HG03442 (cell line): ENCODE measurements at regions not wholly inside any gene's neighbourhood (a gene's known extent, or its start where the extent isn't known, plus 50 kb on each side); places are given as distances from the start of the nearest gene placed in this dataset.
"Not testable (repeated sequence)": the region's sequence is repeated elsewhere in the genome, so short reads cannot be mapped to it uniquely, and the experiment has no call there.

Experiments
- ATAC-seq: cut with Tn5 transposase; IDR thresholded peaks from one replicate; pipeline ENCODE4 v1.9.1; 2021; ENCODE audit warnings: mild to moderate bottlenecking, moderate library complexity; ENCODE audit not compliant: unreplicated experiment

DNA sequence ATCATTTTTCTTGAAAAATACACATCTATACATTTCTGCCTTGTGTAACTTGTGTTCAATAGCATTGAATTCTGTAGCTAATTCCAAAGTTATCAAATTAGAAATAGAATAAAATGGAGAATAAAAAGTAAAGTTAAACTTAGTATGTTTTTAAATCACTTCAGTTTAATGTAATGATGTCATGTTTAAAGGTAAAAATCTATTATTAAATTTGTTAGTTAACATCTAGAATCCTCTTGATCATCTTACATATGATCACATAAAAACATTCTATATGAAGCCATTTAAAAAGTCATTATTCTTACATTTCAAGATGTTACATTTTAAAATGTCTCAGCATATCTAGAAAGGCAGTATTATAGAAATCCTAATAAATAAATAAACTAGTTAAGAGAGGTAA lies 1163.2 kb downstream of the PLA2G4A start:
- ATAC-seq = no peak

DNA sequence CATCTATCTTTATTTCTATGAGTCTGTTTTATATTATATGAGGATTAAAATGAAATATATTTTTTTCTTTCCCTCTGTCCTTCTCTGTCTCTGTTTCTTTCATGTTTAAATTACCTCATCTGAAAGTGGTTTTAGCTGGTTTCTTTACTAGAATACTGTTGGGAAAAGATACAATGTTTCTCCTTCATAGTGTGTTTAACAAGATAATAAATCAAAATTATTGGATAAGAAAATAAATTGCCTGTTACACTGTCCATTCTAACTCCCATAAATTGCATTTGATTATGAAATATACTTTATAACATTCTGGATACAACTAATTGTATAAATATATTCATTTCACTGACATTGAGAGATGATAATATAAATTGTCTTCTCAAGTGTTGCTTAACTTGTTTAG lies 1168.0 kb downstream of the PLA2G4A start:
- ATAC-seq = no peak

DNA sequence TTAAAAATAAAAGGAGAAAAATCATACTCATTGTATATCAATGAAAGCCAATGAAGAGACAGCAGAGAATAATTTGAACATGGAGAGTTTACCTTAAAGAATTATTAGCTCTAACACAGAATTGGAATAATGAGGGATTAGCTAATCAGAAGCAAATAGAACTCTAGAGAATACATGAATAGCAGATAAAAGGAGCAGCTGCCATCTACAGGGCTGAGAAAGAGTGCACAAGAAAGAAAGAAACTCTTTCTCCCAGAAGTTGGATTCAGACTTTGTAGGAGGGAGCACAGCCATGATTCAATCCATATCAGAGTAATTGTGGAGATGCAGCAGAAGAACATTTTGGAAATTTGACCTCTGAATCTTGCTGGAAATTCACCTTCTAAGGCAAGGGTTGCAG lies 1171.2 kb downstream of the PLA2G4A start:
- ATAC-seq = no peak

DNA sequence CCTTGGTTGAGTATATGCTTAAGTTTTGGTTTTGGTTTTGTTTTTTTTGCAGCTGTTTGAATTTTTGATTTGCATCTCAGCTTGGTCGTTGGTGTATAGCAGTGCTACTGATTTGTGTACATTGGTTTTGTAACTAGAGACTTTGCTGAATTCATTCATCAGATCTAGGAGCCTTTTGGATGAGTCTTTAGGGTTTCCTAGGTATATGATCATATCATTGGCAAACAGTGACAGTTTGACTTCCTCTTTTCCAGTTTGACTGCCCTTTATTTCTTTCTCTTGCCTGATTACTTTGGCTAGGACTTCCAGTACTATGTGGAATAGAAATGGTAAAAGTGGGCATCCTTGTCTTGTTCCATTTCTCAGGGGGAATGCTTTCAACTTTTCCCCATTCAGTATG lies 1174.9 kb downstream of the PLA2G4A start:
- not testable (repeated sequence) for ATAC-seq

DNA sequence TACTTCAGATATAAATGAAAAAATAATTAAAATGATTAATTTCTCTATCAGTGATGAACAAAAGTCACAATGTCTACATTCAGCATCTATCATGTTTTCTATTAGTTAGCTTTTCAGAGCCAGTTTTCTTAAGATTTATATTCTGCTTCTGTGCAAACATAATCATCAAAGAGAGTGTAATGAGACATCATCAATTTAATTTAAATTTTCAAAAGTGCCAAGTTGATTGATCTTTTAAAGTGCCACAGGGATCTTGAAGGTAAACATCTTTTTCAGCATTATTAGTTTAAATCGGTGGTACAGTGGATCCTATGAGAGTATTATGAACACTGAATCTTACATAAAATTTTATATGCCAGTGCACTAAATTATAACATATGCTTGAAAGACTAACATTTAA lies 1176.1 kb downstream of the PLA2G4A start:
- ATAC-seq = no peak

DNA sequence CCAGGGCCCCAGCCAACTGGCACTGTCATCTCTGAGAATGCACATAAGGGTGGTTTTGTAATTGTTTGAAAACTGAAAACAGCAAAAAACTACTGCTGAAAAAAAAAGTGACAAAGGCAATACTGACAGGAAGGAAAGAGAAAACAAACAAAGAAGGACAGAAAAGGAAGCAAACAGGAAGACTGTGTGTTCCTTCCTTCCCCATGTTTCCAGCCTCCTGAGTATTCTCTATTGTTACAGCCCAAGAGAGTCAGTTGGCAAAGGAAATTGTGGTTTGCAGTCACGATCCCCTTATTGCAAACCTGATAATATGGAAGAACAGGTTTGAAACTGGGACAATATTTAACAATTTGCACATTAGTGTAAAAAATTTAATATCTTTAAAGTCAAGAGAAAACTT lies 1177.6 kb downstream of the PLA2G4A start:
- ATAC-seq = no peak

DNA sequence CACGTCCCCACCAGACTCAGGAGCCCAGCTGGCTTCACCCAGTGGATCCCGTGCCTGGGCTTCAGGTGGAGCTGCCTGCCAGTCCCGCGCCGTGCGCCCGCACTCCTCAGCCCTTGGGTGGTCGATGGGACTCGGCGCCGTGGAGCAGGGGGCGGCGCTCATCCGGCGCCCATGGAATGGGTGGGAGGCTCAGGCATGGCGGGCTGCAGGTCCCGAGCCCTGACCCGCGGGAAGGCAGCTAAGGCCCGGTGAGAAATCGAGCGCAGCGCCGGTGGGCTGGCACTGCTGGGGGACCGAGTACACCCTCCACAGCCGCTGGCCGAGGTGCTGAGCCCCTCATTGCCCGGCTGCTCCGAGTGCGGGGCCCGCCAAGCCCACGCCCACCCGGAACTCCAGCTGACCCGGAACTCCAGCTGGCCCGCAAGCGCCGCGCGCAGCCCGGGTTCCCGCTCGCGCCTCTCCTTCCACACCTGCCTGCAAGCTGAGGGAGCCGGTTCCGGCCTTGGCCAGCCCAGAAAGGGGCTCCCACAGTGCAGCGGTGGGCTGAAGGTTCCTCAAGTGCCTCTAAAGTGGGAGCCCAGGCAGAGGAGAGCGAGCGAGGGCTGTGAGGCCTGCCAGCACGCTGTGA lies 1184.6 kb downstream of the PLA2G4A start:
- not testable (repeated sequence) for ATAC-seq

DNA sequence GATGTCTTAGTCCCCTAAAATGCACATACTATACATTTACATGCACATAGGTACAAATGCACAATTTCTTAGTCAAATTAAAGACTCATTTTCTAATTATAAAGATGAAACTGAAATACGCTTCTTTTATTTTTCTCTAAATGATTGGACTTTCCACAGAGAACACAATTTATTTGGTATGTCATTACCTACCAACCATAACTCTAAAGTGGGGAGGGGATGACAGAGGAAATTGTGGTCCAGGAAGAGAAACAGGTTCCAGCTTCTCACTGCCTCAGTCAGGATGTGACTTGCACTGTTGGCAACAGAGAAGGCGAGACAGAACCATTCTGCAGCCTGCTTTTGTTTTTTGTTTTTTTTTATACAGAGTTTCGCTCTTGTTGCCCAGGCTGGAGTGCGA lies 1189.2 kb downstream of the PLA2G4A start:
- ATAC-seq = no peak

DNA sequence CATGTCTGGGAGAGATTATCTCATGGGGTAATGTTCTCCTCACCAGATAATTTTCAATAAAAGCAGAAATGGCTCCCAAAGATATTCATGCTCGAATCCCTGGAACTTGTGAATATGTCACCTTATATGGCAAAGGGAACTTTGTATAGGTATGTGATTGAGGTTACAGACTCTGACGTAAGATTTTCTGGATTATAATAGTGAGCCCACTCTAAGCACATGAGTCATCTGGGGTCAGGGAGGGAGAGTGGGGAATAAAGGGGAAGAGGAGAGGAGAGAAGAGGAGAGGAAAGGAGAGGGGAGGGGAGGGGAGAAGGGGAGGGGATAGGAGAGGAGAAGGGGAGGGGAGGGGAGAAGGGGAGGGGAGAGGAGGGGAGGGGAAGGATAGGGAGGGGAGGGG lies 1193.9 kb downstream of the PLA2G4A start:
- ATAC-seq = no peak

DNA sequence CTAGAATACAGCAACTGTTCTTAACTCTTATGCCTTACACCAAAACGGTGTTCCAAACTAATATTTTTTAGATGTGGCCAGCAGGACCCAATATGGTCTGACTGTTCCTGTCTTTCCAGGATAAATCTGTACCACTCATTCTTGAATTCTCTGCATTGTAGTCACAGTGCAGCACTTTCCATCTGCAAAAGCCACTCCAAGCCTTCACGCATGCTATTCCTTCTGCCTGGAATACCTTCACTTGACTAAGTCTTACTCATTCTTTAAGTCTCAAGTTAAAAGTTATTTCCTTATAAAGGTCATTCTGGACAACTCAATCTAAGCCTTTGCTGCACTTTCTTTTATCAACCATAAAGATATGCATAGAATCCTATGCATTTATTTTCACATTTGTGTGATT lies 1194.5 kb downstream of the PLA2G4A start:
- ATAC-seq = no peak

DNA sequence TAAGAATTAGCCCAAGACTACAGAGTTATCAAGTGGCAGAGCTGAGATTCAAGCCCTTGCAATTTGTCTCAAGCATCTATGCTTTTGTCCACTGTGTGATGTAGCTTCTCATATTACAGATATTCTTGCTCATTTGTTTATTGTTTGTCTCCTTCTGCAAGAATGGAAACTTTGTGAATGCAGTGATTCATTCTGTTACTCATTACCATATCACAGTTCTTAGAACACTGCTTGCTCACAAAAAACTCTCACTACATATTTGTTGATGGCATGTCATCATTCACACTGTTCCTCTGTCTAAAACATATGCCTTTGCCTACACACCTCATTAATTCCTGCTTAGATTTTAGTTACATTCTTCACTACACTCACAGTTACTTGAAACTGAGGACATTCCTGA lies 1198.9 kb downstream of the PLA2G4A start:
- ATAC-seq = peak; percentile 89

DNA sequence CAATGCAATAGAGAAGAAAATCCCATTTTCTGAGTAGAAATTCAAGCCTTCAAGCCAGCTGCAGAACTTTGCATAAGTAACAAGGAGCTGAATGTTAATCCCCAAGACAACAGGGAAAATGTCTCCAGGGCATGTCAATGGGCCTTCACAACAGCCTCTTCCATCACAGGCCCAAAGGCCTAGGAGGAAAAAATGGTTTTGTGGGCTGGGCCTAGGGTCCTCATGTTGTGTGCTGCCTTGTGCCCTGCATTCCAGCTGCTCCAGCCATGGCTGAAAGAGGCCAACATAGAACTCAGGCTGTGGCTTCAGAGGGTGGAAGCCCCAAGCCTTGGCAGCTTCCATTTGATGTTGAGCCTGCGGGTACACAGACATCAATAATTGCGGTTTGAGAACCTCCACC lies 1208.8 kb downstream of the PLA2G4A start:
- not testable (repeated sequence) for ATAC-seq

DNA sequence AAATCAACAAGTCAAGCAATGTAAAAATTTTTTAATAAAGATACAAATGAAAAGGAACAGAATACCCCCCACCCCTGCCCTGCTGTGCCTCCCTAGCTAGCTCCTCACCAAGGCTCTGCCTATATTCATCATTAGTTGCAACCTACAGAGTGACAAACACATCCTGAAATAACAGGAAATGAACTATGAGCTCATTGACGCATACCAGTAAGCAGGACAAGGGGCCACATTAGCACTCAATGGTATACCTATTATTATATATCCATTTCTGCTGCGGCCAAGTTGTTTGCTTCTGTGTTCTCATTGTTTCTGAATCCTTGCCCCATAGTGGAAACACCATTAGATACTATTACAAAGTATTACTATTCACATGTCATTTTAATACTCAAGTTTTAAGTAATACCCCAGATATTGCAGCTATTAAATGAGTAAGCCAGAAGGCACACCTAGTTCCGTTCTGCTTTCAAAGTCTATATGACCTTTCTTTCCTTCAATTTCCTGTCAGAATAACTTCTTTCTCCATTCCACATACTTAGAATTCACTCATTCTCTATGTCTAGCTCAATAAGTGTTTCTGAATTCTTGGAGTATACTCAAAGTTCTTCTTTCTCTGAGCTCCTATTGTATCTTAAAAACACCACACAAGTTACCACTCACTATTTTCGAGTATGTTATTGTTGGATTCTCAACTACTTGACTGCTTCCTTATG lies 1214.9 kb downstream of the PLA2G4A start:
- ATAC-seq = no peak

DNA sequence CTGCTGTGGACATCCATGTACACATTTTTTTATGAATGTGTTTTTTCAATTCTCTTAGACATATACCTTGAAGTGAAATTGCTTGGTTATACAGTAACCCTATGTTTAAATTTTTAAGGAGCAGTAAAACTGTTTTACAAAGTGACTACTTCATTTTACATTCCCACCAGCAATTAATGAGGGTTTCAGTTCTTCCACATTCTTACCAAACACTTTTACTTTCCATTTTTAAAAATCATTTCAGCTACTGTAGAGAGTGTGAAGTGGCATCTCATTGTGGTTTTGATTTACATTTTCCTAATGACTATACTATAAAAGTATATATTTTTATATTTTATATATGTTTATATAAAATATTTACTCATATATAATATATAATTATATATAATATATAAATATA lies 1221.5 kb downstream of the PLA2G4A start:
- ATAC-seq = no peak

DNA sequence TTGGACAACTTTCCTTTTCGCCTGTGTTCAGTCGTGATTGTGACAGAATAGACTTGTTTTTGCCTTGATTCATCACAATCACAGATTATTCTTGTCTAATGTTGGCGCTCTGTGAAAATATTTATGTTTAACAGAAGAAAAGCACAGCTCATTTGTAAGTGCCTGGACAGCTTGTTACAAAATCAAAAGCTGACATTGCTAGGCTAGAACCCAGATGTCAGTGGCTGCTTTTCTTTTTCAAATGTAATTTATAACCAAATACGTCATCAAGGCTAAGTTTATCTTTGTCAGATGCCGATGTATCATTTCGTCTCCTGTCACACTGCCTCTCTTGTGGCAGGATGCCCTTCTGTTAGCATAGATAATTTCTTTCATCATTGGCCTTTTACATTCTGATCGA lies 1227.3 kb downstream of the PLA2G4A start:
- ATAC-seq = no peak

DNA sequence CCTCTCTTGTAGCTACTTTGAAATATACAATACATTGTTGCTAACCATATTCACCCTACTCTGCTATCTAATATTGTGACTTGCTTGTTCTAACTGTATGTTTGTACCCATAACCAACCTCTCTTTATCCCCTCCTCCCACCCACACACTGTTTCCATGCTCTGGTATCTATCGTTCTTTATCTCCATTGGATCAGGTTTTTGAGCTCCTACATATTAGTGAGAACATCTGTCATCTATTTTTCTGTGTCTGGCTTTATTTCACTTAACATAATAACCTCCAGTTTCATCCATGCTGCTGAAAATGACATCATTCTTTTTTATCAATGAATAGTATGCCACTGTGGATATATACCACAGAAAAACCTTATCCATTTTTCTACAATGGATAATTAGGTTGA lies 1230.1 kb downstream of the PLA2G4A start:
- no peak for ATAC-seq

DNA sequence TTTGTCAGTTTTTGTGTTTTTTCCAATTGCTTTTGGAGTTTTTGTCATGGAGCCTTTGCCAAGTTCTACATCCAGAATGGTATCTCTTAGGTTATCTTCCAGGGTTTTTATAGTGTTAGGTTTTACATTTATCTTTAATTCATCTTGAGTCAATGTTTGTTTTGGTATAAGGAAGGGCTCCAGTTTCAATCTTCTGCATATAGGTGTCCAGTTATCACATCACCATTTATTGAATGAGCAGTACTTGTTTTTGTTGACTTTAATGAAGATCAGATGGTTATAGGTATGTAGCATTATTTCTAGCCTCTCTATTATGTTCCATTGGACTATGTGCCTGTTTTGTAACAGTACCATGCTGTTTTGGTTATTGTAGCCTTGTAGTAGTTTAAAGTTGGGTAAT lies 1233.1 kb downstream of the PLA2G4A start:
- no peak for ATAC-seq

DNA sequence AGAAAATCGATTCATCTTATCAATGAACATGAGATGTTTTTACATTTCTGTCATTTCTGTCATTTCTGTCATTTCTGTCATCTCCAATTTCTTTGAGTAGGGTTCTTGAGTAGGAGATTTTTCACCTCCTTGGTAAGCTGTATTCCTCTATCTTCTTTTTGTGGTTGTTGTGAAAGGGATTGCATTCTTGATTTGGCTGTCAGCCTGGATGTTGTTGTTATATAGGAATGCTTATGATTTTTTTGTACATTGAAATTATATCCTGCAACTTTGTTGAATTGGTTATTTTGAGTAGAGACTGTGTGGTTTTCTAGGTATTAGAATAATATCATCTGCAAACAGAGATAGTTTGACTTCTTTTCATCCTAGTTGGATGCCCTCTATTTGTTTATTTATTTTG lies 1233.7 kb downstream of the PLA2G4A start:
- ATAC-seq = no peak

DNA sequence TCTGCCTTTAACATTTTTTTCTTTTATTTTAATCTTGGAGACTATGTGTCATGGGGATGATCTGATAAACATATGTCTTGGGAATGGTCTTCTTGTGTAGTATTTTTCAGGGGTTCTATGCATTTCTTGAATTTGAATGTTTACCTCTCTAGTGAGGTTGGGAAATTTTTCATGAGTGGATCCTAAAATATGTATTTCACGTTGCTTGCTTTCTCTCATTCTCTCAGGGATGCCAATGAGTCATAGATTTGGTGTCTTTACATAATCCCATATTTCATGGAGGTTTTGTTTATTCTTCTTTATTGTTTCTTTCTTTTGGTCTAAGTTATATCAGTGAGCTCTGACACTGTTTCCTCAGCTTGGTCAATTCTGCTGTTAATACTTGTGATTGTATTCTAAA lies 1237.2 kb downstream of the PLA2G4A start:
- no peak for ATAC-seq

DNA sequence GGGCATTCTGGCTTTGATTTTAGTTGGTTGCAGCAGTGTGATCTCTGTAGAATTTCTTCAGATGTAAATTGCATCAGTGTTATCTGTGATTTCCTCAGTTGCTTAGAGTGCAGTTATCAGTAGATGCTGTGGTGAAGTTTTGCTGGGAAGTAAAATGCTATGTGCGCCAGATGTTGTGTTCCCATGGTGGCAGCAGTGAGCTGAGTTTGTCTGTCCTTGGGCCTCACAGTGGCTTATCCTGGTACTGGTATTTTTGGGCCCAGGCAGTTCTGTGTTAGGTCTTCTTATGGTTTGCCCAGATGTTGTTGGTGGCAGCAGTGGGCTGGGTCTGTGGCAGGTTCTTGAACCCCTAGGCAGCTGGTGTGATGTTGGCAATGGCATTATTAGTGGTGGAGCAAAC lies 1242.1 kb downstream of the PLA2G4A start:
- no peak for ATAC-seq

DNA sequence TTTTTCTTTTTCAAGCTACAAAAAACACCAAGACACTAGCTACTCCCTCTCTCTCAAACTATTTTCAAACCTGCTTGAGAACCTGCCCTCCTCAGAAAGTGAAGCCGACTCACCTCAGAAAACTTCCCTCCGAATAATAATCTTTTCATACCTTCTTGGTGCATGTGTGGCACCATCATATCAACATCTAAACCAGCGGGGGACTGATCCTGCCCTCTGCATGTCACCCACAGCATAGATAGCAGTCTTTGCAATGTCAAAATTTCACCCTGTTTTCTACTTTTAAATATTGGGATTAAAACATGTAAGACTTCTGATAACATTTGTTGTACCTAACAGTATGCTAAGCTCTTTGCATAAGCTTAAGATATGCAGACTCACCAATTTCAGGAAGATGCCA lies 1260.3 kb downstream of the PLA2G4A start:
- no peak for ATAC-seq

DNA sequence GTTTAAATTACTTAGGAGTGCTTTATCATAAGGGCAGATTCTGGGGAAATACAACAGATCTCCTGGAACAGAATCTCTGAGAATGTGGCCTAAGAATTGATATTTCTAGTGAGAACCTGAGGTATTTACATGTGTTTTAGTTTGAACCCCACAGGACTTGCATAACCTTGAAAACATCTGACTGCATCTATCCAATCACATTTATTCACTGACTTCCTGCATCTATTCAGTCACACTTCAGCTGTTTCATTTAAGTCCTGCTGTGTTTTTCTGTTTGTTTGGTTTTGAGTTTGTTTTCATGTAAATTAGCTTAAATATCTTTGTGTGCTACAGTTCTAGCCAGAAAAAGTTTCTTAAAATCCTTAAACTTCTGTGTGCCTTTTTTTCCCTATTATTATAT lies 1260.7 kb downstream of the PLA2G4A start:
- ATAC-seq = no peak

DNA sequence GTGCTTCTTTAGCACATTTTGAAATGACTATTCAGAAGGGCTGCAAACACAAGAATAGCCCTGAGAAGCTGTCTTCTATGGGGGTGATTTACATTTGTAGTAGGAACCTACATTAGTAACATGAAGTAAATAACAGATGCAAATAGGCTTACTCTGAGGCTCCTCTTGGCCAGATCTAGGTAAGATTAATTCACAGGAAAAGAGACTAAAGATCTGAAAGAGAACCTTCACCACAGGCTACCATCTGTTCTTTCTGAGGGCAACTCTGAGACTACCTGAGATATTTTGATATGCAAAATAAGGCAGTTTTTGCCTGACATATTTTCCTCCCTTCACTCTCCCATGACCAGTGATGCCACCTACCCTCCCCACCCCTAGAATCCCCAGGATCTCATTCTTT lies 1267.8 kb downstream of the PLA2G4A start:
- ATAC-seq = no peak
